H1 (cell line): ENCODE measurements at regions not wholly inside any gene's neighbourhood (a gene's known extent, or its start where the extent isn't known, plus 50 kb on each side); places are given as distances from the start of the nearest gene placed in this dataset.

Experiments used
- ATF3 ChIP-seq: IDR thresholded peaks from 2 replicates; pipeline ENCODE4 v1.6.1; 2011; ENCODE audit warnings: low read depth, mild to moderate bottlenecking, low read length; ENCODE audit not compliant: insufficient read depth
- CBX5 ChIP-seq: fragments of 300-800, 300-1000 bp; sonication (generic); IDR thresholded peaks from 2 replicates; pipeline ENCODE4 v1.7.1; 2016; ENCODE audit warnings: antibody characterized with exemption, low read length, low read depth
- CBX8 ChIP-seq: fragments of 300-800, 300-1000 bp; sonication (generic); IDR thresholded peaks from 2 replicates; pipeline ENCODE4 v1.7.1; 2016; ENCODE audit warnings: low read depth, low read length, borderline replicate concordance
- CHD2 ChIP-seq: IDR thresholded peaks from 2 replicates; pipeline ENCODE4 v1.6.1; 2012; ENCODE audit warnings: low read length, improper control_type of control experiment
- CHD7 ChIP-seq: fragments of 300-600 bp; sonication (generic); IDR thresholded peaks from 2 replicates; pipeline ENCODE4 v1.7.1; 2012; ENCODE audit warnings: low read length, moderate library complexity, mild to moderate bottlenecking, inconsistent platforms; ENCODE audit not compliant: insufficient replicate concordance
- CREB1 ChIP-seq: IDR thresholded peaks from 2 replicates; pipeline ENCODE4 v1.6.1; 2012; ENCODE audit warnings: inconsistent platforms
- EGR1 ChIP-seq: IDR thresholded peaks from 2 replicates; pipeline ENCODE4 v1.6.1; 2011; ENCODE audit warnings: low read depth, low read length, borderline replicate concordance
- POLR2AphosphoS5 ChIP-seq: IDR thresholded peaks from 2 replicates; pipeline ENCODE4 v1.6.1; 2011; ENCODE audit warnings: low read depth, low read length
- RAD21 ChIP-seq, 2 experiments: IDR thresholded peaks in 1 of 2; conservative IDR thresholded peaks in 1 of 2; 2 replicates each; pipeline ENCODE4 v1.6.1; 2011; ENCODE audit warnings: low read depth in 2 of 2, low read length in 2 of 2, improper control_type of control experiment in 1 of 2, inconsistent platforms in 1 of 2, mild to moderate bottlenecking in 1 of 2, moderate library complexity in 1 of 2
- SP4 ChIP-seq: IDR thresholded peaks from 2 replicates; pipeline ENCODE4 v1.6.1; 2012; ENCODE audit warnings: low read length, inconsistent platforms
- TAF7 ChIP-seq: optimal IDR thresholded peaks from 2 replicates; pipeline ENCODE3; 2011; ENCODE audit warnings: low read depth, mild to moderate bottlenecking, inconsistent platforms, low read length, moderate library complexity, borderline replicate concordance

- no peak for TF ChIP-seq CHD7
- peak; percentile 58; the same call in 1 of the 2 replicates for TF ChIP-seq EGR1
- TF ChIP-seq SP4 = no peak
- TF ChIP-seq CHD2 = no peak
- TF ChIP-seq TAF7 = no peak
- no peak for TF ChIP-seq CBX5
- 0 out of 4 replicates have a peak, but pooled peaks of 1 of the 2 experiments have one; percentile 7 for TF ChIP-seq RAD21 (IDR thresholded peaks at IDR 0.05 in 1 of 2, conservative IDR thresholded peaks at IDR 0.05 in 1 of 2; ENCODE audit: low read depth in 2 of 2, low read length in 2 of 2)
- no peak for TF ChIP-seq POLR2AphosphoS5
- TF ChIP-seq CBX8 = no peak
- TF ChIP-seq CREB1 = no peak
- TF ChIP-seq ATF3 = no peak
Measured at GRCh38 chr11:70713988-70714665, 315.8 kb downstream of the CTTN start (continued).
